GM19351 (cell line): ENCODE measurements at regions not wholly inside any gene's neighbourhood (a gene's known extent, or its start where the extent isn't known, plus 50 kb on each side); places are given as distances from the start of the nearest gene placed in this dataset.

ENCODE experiments used
- ATAC-seq: cut with Tn5 transposase; IDR thresholded peaks from one replicate; pipeline ENCODE4 v1.9.1; 2021; ENCODE audit warnings: mild to moderate bottlenecking, moderate library complexity; ENCODE audit not compliant: unreplicated experiment

GRCh38 chr6:134379076-134379475 lies 61.2 kb upstream of the SGK1 start:
- peak; percentile 96 for ATAC-seq

GRCh38 chr6:134378426-134378825 lies 60.5 kb upstream of the SGK1 start:
- ATAC-seq: no peak

- no peak for ATAC-seq
Measured at GRCh38 chr6:134376785-134377184, 58.9 kb upstream of the SGK1 start.

GRCh38 chr6:134375220-134375580 lies 57.3 kb upstream of the SGK1 start:
- no peak for ATAC-seq

GRCh38 chr6:134374491-134375219 lies 56.7 kb upstream of the SGK1 start:
- no peak for ATAC-seq

GRCh38 chr6:134373993-134374392 lies 56.1 kb upstream of the SGK1 start:
- ATAC-seq: no peak

GRCh38 chr6:134373282-134373922 lies 55.5 kb upstream of the SGK1 start:
- peak; percentile 86 for ATAC-seq

- peak; percentile 36 for ATAC-seq
Measured at GRCh38 chr6:134372603-134373281, 54.8 kb upstream of the SGK1 start.

GRCh38 chr6:134368670-134369069 lies 50.8 kb upstream of the SGK1 start:
- no peak for ATAC-seq
